Cardiac fibroblast (primary cell): ENCODE measurements at regions not wholly inside any gene's neighbourhood (a gene's known extent, or its start where the extent isn't known, plus 50 kb on each side); places are given as distances from the start of the nearest gene placed in this dataset.

ENCODE experiments used
- DNase-seq, 2 donors: peaks; one replicate each; pipeline versions ENCODE4 v3.0.0 to v3.0.0-alpha.2; 2010; ENCODE audit warnings: low read depth in 2 of 2
- H3K4me3 ChIP-seq, 2 donors: replicated peaks in 1 of 2; 1 replicate in 1 of 2; 2 replicates in 1 of 2; pipeline ENCODE4 v1.5.1; 2011; ENCODE audit warnings: low read depth in 2 of 2, low read length in 2 of 2, mild to moderate bottlenecking in 2 of 2, moderate library complexity in 1 of 2
- CTCF ChIP-seq: IDR thresholded peaks from one replicate; pipeline ENCODE4 v1.5.1; 2011; ENCODE audit warnings: low read depth, mild to moderate bottlenecking, low read length, inconsistent platforms

- no peak overlapping the region for H3K4me3 ChIP-seq
- no peak for TF ChIP-seq CTCF
- no peak for DNase-seq
Observed at GRCh38 chr5:2505217-2505616, 246.3 kb downstream of the IRX2 start.

- TF ChIP-seq CTCF: no peak
- DNase-seq: no peak
- no peak overlapping the region for H3K4me3 ChIP-seq
Observed at GRCh38 chr5:2502970-2503594, 248.4 kb downstream of the IRX2 start.

GRCh38 chr5:2499917-2500316 lies 251.6 kb downstream of the IRX2 start:
- H3K4me3 ChIP-seq: no peak overlapping the region
- no peak for TF ChIP-seq CTCF
- no peak for DNase-seq

GRCh38 chr5:2496891-2497290 lies 254.6 kb downstream of the IRX2 start:
- no peak for DNase-seq
- H3K4me3 ChIP-seq: no peak overlapping the region
- no peak for TF ChIP-seq CTCF

GRCh38 chr5:2496126-2496525 lies 255.4 kb downstream of the IRX2 start:
- no peak for DNase-seq
- TF ChIP-seq CTCF: no peak
- H3K4me3 ChIP-seq: no peak overlapping the region

- no peak for TF ChIP-seq CTCF
- DNase-seq: no peak
- no peak overlapping the region for H3K4me3 ChIP-seq
Observed at GRCh38 chr5:2493356-2493755, 258.1 kb downstream of the IRX2 start.

- TF ChIP-seq CTCF: no peak
- DNase-seq: no peak
- no peak overlapping the region for H3K4me3 ChIP-seq
Observed at GRCh38 chr5:2492476-2492875, 259.0 kb downstream of the IRX2 start.
